Skeletal muscle tissue (tissue), 3 donors: ENCODE measurements at regions not wholly inside any gene's neighbourhood (a gene's known extent, or its start where the extent isn't known, plus 50 kb on each side); places are given as distances from the start of the nearest gene placed in this dataset.
"Not testable (repeated sequence)": the region's sequence is repeated elsewhere in the genome, so short reads cannot be mapped to it uniquely, and the experiment has no call there.

Source experiments
- H3K27ac ChIP-seq: one replicate; pipeline ENCODE4 v1.7.0; 2013; ENCODE audit warnings: mild to moderate bottlenecking, low read depth, low read length, inconsistent platforms
- H3K27me3 ChIP-seq, 3 donors: one replicate each; pipeline ENCODE4 v1.7.0; 2013; ENCODE audit warnings: low read length in 3 of 3; ENCODE audit not compliant: control insufficient read depth in 3 of 3, insufficient read depth in 3 of 3
- H3K36me3 ChIP-seq, 3 donors: one replicate each; pipeline ENCODE4 v1.7.0; 2013; ENCODE audit warnings: low read length in 3 of 3; ENCODE audit not compliant: control insufficient read depth in 3 of 3, insufficient read depth in 3 of 3
- H3K4me1 ChIP-seq, 3 donors: one replicate each; pipeline ENCODE4 v1.7.0; 2013; ENCODE audit warnings: low read length in 3 of 3, mild to moderate bottlenecking in 3 of 3; ENCODE audit not compliant: control insufficient read depth in 3 of 3, insufficient read depth in 3 of 3
- H3K4me3 ChIP-seq, 3 donors: one replicate each; pipeline ENCODE4 v1.7.0; 2013; ENCODE audit warnings: low read length in 3 of 3
- H3K9ac ChIP-seq, 3 donors: one replicate each; pipeline ENCODE4 v1.7.0; 2013; ENCODE audit warnings: low read length in 3 of 3, mild to moderate bottlenecking in 3 of 3, moderate library complexity in 2 of 3, low read depth in 1 of 3
- H3K9me3 ChIP-seq, 3 donors: one replicate each; pipeline ENCODE4 v1.7.0; 2013; ENCODE audit warnings: low read length in 3 of 3; ENCODE audit not compliant: control insufficient read depth in 3 of 3
- donor health status: Osteomylitis.

DNA sequence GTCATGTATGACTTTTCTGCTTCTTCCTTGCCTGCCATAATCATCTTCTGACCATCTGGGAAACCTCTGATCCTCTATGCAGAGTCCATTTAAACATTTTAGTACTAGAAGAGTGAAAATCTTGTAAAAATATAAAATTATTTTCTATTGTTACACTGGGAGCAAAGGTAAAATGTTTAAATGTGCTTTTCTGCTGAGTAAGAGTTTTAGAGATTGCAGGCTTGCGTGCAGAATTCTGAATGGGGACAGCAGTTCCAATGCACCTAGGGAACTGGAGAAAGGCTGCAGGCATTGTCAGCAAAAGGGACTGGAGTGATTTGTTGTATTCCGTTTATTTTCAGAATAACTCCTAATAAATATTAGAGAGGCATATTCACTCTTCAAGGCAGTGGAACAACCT is 180.7 kb downstream of the ZNF37A start:
- not testable (repeated sequence) for H3K9ac ChIP-seq, H3K4me1 ChIP-seq, H3K4me3 ChIP-seq, H3K27ac ChIP-seq, H3K36me3 ChIP-seq, H3K9me3 ChIP-seq, H3K27me3 ChIP-seq

DNA sequence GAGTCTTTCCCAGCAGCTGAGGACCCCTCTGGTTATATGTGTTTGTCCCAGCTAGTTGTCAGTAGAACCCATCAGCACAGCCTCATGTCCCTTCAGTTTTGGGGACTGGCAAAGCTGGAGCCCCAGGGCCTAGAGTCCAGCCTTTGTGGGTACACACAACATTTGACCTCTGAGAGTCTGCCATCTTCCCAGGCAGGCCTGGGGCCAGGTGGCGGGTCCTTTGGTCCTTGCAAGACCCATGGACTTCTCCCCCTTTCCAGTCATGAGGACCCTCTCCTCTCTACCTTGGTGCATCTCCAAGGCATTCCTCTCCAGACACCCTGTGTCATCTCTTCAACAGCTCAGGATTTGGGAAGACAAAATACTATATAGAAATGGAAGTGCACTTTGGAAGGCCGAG is 198.4 kb downstream of the ZNF37A start:
- H3K36me3 ChIP-seq, H3K4me3 ChIP-seq, H3K27me3 ChIP-seq, H3K9ac ChIP-seq, H3K9me3 ChIP-seq, H3K27ac ChIP-seq, H3K4me1 ChIP-seq: not testable (repeated sequence)

DNA sequence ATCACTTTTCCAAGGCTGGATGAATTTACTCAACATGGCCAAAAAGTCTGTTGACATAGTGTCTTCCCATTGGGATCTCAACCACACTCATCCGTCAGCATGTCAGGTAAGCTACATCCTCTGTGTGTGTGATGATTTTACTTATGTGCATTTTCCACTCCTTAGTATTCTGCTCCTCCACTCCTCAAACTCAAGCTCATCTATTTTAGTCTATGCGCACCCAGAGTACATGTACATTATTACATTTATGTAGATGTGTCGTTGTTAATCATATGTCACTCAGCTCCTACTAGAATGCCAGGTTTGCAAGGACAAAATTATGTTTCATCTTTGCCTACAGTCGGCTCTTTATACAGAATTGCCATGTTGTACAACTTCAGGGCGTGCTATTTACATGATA is 216.0 kb downstream of the ZNF37A start:
- not testable (repeated sequence) for H3K9ac ChIP-seq, H3K9me3 ChIP-seq

DNA sequence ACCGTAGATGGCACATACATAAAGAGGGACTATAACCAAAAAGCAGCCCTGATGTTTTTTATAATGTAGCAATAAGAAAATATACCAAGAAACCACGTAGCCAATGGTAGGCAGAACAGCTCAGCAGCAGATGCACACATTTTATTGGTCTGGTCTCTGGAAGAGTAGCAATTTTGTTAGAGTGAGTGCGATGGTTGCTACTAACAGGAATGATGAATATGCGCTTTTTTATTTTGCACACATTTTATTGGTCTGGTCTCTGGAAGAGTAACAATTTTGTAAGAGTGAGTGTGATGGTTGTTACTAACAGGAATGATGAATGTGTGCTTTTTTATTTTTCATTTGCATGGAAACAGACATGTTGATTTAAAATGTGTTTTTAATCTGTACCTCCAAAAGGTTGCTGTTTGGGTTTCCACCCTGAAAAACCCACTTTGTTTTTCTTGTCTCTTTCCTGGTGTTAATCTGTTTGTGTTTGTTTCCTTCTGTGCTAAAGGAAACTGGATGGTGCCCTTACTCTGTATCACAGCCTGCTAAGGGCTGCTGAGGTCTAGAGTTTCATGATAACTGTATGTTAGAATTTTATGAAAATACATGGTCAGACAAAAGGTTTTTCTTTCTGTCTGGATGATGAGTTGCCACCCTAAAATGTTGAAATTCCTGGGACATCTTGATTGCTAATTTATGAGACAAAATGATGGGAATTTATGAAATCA is 221.1 kb downstream of the ZNF37A start:
- not testable (repeated sequence) for H3K27ac ChIP-seq, H3K9me3 ChIP-seq, H3K36me3 ChIP-seq, H3K9ac ChIP-seq, H3K27me3 ChIP-seq, H3K4me3 ChIP-seq, H3K4me1 ChIP-seq

More for the DNA sequence above, 216.0 kb downstream of the ZNF37A start:
- not testable (repeated sequence) for H3K27ac ChIP-seq, H3K27me3 ChIP-seq, H3K4me1 ChIP-seq, H3K4me3 ChIP-seq, H3K36me3 ChIP-seq

DNA sequence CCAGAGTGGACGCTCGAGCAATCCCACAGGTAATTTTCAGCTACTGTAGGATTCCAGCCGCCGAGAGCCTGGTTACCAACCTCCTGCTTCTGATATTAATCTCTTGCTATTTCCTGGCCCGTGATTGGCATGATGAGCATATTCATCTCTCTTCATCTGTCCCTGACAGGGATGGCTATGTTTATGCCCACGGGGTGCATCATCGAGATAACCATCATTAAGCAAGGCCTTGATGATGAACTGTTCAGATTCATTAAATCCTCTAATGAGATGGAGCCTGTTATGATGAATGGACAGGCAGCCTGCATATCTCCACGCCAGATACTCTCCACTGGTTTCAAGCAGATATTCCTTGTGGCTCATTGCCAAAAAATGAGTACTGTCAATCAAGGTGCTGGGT is 227.3 kb downstream of the ZNF37A start:
- H3K9ac ChIP-seq, H3K27me3 ChIP-seq, H3K36me3 ChIP-seq, H3K9me3 ChIP-seq, H3K4me3 ChIP-seq, H3K27ac ChIP-seq, H3K4me1 ChIP-seq: not testable (repeated sequence)

DNA sequence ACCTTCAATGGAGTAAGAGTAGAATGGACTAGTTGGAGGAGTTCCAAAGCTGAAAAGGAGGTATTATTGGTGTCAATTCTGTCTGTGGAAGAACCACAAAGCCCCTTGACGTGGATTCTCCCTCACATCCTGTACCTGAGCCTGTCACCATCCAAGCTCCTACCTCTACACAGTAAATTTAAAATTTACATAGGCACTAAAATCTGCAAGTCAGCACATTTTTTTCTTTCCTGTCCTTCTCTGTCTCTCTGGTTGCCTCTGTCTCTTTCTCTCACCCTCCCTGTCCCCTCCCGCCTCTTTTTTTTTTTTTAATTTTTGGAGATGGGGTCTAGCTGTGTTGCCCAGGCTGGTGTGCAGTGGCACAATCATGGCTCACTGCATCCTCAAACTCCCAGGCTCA is 236.2 kb downstream of the ZNF37A start:
- not testable (repeated sequence) for H3K4me1 ChIP-seq, H3K27me3 ChIP-seq, H3K9me3 ChIP-seq, H3K27ac ChIP-seq, H3K36me3 ChIP-seq, H3K4me3 ChIP-seq, H3K9ac ChIP-seq

DNA sequence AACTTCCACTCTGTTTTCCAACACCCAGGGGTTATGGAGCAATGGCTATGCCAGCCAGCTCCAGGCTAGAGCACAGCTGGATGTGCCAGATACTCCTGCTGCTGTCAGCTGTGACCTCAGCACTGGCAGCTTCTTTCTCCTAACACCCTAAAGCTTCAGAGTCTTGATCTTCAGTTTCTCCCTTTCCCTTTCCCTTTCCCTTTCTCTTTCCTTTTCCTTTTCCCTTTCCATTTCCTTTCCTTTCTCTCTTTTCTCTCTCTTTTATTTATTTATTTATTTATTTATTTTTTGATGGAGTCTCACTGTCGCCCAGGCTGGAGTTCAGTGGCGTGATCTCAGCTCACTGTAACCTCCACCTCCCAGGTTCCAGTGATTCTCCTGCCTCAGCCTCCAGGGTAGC is 237.0 kb downstream of the ZNF37A start:
- H3K36me3 ChIP-seq, H3K27ac ChIP-seq, H3K4me1 ChIP-seq, H3K9me3 ChIP-seq, H3K4me3 ChIP-seq, H3K9ac ChIP-seq, H3K27me3 ChIP-seq: not testable (repeated sequence)

DNA sequence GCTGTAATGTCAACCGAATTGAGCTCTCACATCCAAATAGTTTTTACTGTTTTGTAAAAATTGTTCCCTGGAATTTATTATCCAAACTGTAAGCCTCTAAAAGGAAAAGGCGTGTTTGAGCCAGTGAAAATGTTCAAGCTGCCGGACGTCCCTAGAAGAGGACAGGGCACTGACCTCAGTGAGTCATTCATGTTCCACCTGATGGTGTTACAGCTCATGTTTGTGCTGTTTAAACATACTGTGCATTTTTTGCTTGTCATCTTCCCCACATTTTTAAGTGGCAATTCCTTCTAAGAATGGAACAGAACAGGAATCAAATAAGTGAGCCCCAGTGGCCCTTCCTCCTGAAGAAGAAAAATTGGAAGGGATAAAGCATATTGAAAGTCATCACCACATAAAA is 239.6 kb downstream of the ZNF37A start:
- not testable (repeated sequence) for H3K36me3 ChIP-seq, H3K27me3 ChIP-seq, H3K9me3 ChIP-seq, H3K9ac ChIP-seq, H3K4me1 ChIP-seq, H3K27ac ChIP-seq, H3K4me3 ChIP-seq

DNA sequence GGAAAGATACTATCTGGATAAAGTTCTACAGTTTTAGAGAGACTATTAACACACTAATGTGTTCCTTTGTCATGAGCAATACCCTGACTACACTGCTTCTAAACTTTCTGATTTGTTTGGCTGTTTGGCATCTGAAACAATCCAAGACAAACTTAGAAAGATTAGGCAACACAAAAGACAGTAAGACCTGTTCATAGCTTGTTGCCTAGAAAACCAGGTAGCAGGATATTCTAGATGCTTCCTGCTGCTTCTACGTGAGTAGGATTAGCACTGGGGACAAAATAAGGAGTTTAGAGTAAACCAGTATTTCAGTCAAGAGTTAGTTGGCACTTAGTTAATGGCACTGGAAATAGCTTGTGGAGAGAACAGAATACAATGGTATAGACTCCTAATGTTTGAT is 256.5 kb downstream of the ZNF37A start:
- not testable (repeated sequence) for H3K36me3 ChIP-seq, H3K27me3 ChIP-seq, H3K4me1 ChIP-seq, H3K27ac ChIP-seq, H3K4me3 ChIP-seq, H3K9me3 ChIP-seq, H3K9ac ChIP-seq

DNA sequence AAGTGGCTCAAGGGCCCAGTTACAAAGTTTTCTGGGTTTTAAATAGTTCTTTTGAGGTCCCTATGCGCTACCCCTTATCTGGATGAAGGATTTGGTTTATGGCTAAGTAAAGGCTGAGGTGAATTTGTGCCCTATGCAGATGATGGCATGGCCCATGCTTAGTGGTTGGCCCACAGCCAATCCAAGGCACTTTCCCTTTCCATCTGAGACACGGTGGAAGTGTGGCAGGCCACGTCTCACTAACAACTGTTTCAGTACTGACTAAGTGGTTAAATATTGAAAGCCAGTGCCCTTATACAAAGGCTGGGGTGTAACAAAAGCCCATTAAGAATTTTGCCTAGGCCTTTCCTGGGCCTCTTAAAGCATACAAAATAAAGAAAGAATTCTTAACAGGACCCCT is 260.3 kb downstream of the ZNF37A start:
- H3K9ac ChIP-seq, H3K36me3 ChIP-seq, H3K27ac ChIP-seq, H3K9me3 ChIP-seq, H3K27me3 ChIP-seq, H3K4me1 ChIP-seq, H3K4me3 ChIP-seq: not testable (repeated sequence)
